ENCODE measurements at regions not wholly inside any gene's neighbourhood (a gene's known extent, or its start where the extent isn't known, plus 50 kb on each side); places are given as distances from the start of the nearest gene placed in this dataset.

DNA sequence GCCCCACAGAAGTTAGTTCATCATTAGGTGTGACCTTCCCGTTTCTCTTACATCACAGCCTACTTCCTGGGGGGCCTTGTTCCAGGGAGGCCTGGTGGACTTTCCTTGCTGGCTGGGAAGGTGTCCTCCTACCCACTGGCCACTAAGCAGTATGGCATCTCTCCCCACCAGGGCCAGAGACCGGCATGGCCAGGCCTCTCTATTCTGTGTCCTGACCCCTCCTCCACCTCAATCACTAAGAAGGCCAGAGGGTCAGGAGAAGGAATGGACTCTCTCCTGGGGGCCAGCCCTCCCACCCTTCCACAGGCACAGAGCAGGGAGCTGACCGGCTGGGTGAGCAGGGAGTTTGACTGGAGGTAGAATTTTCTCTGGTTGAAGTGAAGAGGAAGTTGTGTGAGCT is 81.9 kb downstream of the PJA1 start:
- TF ChIP-seq, protein P1, sequence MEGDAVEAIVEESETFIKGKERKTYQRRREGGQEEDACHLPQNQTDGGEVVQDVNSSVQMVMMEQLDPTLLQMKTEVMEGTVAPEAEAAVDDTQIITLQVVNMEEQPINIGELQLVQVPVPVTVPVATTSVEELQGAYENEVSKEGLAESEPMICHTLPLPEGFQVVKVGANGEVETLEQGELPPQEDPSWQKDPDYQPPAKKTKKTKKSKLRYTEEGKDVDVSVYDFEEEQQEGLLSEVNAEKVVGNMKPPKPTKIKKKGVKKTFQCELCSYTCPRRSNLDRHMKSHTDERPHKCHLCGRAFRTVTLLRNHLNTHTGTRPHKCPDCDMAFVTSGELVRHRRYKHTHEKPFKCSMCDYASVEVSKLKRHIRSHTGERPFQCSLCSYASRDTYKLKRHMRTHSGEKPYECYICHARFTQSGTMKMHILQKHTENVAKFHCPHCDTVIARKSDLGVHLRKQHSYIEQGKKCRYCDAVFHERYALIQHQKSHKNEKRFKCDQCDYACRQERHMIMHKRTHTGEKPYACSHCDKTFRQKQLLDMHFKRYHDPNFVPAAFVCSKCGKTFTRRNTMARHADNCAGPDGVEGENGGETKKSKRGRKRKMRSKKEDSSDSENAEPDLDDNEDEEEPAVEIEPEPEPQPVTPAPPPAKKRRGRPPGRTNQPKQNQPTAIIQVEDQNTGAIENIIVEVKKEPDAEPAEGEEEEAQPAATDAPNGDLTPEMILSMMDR (IDR thresholded peaks at IDR 0.05; ENCODE audit: extremely low read depth, missing control alignments), result no peak
- DNase-seq (ENCODE audit: low spot score), result no peak

DNA sequence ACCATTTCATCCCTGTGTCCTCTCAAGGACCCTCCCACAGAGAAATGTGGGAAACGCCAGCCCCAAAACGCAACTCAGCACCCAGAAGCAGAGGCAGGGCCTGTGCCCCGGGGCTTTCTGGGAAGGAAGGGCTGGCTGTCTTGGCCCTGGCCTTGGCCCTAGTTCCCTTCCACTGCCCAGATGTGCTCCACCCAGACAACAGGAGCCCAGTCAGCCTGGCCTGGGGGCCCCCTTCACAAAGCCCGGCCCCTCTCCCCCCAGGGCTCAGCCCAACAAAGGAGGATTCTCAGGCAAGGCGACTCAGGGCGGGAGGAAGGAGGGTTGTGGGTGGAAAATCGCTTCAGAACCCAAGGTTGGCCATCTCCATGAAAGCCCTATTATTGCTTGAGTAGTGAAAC is 82.5 kb downstream of the PJA1 start:
- DNase-seq (ENCODE audit: low spot score), result no peak
- TF ChIP-seq, protein P1 (IDR thresholded peaks at IDR 0.05; ENCODE audit: extremely low read depth, missing control alignments), result no peak

DNA sequence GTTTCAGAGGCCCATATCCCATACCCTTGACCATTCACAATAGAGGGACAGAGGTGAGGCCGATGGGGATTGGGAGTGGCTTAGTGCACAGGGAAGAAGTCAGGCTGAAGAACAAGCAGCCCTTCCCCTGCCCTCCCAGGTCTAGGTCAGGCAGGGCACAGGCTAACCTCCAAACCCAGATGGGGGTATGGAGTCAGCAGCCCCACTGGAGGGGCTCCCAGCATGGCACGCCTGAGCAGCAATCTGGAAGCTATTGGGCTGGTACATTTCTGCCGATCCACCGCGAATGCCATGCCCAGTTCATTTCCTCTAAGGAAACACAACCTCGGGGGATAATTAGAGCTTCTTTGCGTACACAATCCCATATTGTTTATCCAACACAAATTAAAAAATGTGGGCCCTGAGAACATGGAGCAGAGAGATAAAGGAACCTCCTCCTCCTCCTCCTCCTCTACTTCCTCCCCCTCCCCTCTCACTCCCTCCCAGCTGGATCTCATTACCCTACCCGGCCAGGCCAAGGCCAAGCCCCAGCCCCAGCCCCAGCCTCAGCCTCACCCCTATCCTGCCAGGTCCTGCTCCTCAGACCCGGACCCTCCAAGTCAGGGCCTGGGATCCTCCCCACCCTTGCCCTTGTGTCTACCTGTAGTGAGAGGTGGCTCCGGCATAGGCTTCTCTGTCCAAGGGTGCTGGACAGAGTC is 83.0 kb downstream of the PJA1 start:
- DNase-seq (ENCODE audit: low spot score), result no peak

DNA sequence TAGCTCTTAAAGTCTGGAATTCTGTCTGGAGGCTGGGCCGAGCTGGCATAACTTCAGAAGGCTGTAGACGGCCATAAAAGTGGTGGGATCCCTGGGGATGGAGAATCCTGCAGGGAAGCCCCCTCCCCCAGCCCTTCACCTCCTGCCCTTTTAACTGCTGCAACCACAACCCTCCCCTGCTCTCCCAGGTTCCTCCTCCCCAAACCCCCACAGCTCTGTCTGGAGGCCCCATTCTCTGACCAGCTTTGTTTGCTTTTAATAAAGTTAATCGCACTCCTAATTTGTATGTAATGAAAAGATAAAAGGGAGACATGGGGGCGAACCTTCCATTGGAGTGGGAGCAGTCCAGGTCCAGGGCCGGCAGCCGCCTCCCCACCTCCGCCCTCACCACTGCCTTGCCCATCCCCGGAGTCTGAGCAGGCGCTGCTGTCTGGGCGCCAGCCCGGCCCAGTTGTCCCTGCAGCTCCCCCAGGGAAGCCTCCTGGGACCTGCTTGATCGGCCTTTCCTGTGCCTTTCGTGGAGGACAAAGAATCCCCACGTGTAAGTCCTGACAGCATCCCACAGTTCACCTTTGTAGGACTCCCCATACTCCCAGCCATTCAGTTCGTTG is 84.3 kb downstream of the PJA1 start:
- TF ChIP-seq, protein P1 (IDR thresholded peaks at IDR 0.05; ENCODE audit: extremely low read depth, missing control alignments), result no peak
- DNase-seq (ENCODE audit: low spot score), result no peak

More for the DNA sequence above, 83.0 kb downstream of the PJA1 start:
- TF ChIP-seq, protein P1 (IDR thresholded peaks at IDR 0.05; ENCODE audit: extremely low read depth, missing control alignments), result no peak

DNA sequence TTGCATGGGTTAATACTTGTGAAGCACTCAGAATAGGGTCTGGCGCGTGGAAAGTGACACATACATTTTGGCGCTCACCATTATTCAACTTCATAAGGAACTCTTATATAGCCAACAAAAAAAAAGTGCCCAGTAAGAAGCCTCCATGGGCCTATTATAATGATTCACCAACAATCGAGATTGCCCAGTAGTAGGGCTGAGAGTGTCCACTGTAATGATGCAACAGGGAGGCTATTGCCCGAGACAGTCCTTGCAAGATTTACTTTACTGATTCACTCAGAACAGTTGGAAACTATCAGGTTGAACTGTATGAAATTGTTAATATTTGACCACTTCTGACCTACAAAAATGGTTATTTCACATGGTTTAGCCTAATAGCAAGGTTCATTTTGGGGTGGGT is 86.0 kb downstream of the PJA1 start:
- DNase-seq (ENCODE audit: low spot score), result no peak
- TF ChIP-seq, protein P1 (IDR thresholded peaks at IDR 0.05; ENCODE audit: extremely low read depth, missing control alignments), result no peak

DNA sequence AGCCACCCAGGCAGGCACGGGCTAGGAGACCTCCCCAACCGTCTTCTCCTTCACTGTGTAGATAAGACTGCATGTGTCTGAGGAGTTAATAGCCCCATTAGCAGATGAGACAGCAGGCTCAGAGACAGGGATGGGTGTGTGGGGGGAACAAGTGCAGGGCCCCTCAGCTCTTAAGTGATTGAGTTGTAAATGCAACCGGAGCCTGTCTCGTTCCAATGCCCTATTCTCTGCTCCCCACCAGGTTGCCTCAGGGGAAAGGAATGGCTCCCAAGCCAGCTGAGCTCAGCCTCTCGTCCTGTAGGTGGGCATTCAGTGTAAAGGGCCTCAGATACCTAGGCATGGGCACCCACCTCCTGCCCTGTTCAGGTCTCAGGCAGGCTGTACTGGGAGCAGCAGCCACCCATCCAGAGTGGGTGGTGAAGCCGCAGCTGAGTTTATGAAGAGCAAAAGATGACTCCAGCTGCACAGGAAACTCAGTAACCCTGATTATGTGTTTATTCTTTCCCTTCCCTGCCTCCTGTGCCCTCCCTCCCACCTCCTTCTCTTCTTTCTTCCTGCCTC is 87.3 kb downstream of the PJA1 start:
- TF ChIP-seq, protein P1 (IDR thresholded peaks at IDR 0.05; ENCODE audit: extremely low read depth, missing control alignments), result no peak
- DNase-seq (ENCODE audit: low spot score), result no peak

DNA sequence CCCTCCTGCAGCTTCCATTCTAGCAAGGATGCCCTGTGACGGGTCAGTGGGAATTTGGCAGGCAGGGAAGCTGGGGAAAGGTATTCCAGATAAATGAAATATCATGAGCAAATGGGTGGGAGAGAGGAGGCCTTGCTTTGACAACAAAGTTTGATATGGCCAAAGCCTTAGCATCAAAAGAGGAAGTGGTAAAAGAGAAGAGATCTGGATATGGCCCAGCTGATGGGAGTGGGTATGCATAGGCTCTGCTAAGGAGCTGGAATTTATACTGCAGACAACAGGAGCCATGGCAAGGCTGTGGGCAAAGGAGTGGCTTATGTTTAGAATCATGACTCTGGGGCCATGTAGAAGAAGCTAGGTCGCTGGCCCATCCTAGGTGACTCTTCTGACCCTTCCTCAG is 89.2 kb downstream of the PJA1 start:
- TF ChIP-seq, protein P1 (IDR thresholded peaks at IDR 0.05; ENCODE audit: extremely low read depth, missing control alignments), result no peak
- no peak for DNase-seq (ENCODE audit: low spot score)

Data from GM20000 (cell line).